PC-3 (cell line): ENCODE measurements at regions not wholly inside any gene's neighbourhood (a gene's known extent, or its start where the extent isn't known, plus 50 kb on each side); places are given as distances from the start of the nearest gene placed in this dataset.
A peak's percentile ranks its signal among the peaks of the same experiment; 100 is the strongest.

Experiments used
- ATAC-seq: fragments of 200-7000 bp; cut with Tn5 transposase; 2 replicates; pipeline ENCODE4 v1.9.1; 2020; ENCODE audit warnings: mild to moderate bottlenecking, moderate library complexity
- BruUV-seq: library from RNA; stranded (reverse); fragments of 400-500 nt; replicated peaks from 2 replicates; lab custom pipeline; 2021; lab: Mats Ljungman, UMichigan
- CTCF ChIA-PET: fragments of 300-600 bp; sonication (Branson Sonifier 250); formaldehyde crosslinking; loops from one replicate; lab custom pipeline; 2022; ENCODE audit warnings: antibody characterized with exemption; lab: Charles Lee
- POLR2A ChIA-PET: fragments of 300-600 bp; sonication (Branson Sonifier 250); formaldehyde crosslinking; loops from one replicate; lab custom pipeline; 2022; ENCODE audit warnings: antibody characterized with exemption; ENCODE audit not compliant: unreplicated experiment; lab: Charles Lee
- DNase-seq: peaks from one replicate; pipeline ENCODE4 v3.0.0-alpha.2; 2015
- H2AFZ ChIP-seq: fragments of 300-600 bp; sonication (generic); 2 replicates; pipeline ENCODE4 v1.6.0; 2016; ENCODE audit warnings: antibody characterized with exemption, low read length
- H3F3A ChIP-seq: fragments of 300-600 bp; sonication (generic); one replicate; pipeline ENCODE4 v1.6.0; 2017; ENCODE audit warnings: antibody characterized with exemption, low read length, control low read depth, mild to moderate bottlenecking; ENCODE audit not compliant: unreplicated experiment
- H3K27ac ChIP-seq: fragments of 300-600 bp; sonication (generic); 2 replicates; pipeline ENCODE4 v1.5.1; 2016; ENCODE audit warnings: mild to moderate bottlenecking, low read length
- H3K27me3 ChIP-seq: fragments of 300-600 bp; sonication (generic); 2 replicates; pipeline ENCODE4 v1.6.1; 2016; ENCODE audit warnings: low read length, mixed read lengths
- H3K36me3 ChIP-seq: fragments of 300-600 bp; sonication (generic); 2 replicates; pipeline ENCODE4 v1.6.1; 2016; ENCODE audit warnings: low read depth, mixed run types, low read length, mixed read lengths
- H3K4me1 ChIP-seq: fragments of 300-600 bp; sonication (generic); 2 replicates; pipeline ENCODE4 v1.5.1; 2016; ENCODE audit warnings: low read length; ENCODE audit not compliant: insufficient read depth
- H3K4me2 ChIP-seq: fragments of 300-600 bp; sonication (generic); 2 replicates; pipeline ENCODE4 v1.6.0; 2016; ENCODE audit warnings: low read length
- H3K4me3 ChIP-seq: fragments of 300-600 bp; sonication (generic); 2 replicates; pipeline ENCODE4 v1.5.1; 2016; ENCODE audit warnings: mild to moderate bottlenecking, low read length, mixed read lengths
- H3K79me2 ChIP-seq: fragments of 300-600 bp; sonication (generic); 2 replicates; pipeline ENCODE4 v1.6.1; 2017; ENCODE audit warnings: low read length, mixed read lengths
- H3K9ac ChIP-seq: fragments of 300-600 bp; sonication (generic); 2 replicates; pipeline ENCODE4 v1.6.0; 2016; ENCODE audit warnings: mild to moderate bottlenecking, low read length
- H3K9me2 ChIP-seq: fragments of 300-600 bp; sonication (generic); replicated peaks from 2 replicates; pipeline ENCODE4 v1.6.1; 2016; ENCODE audit warnings: mixed run types, low read length, mixed read lengths
- H3K9me3 ChIP-seq: fragments of 300-600 bp; sonication (generic); 2 replicates; pipeline ENCODE4 v1.6.1; 2016; ENCODE audit warnings: low read length, mixed read lengths
- H4K20me1 ChIP-seq: fragments of 300-600 bp; sonication (generic); 2 replicates; pipeline ENCODE4 v1.6.1; 2016; ENCODE audit warnings: low read length, mixed read lengths
- CTCF ChIP-seq: fragments of 300-600 bp; sonication (generic); conservative IDR thresholded peaks from 2 replicates; pipeline ENCODE4 v1.5.1; 2017; ENCODE audit warnings: antibody characterized with exemption, low read depth, mild to moderate bottlenecking, low read length
- EZH2 ChIP-seq: fragments of 300-600 bp; sonication (generic); IDR thresholded peaks from one replicate; pipeline ENCODE4 v1.6.1; 2017; ENCODE audit warnings: antibody characterized with exemption, mild to moderate bottlenecking, low read length; ENCODE audit not compliant: unreplicated experiment
- EZH2phosphoT487 ChIP-seq: fragments of 300-600 bp; sonication (generic); IDR thresholded peaks from 2 replicates; pipeline ENCODE4 v1.6.1; 2018; ENCODE audit warnings: mild to moderate bottlenecking, antibody characterized with exemption, low read length, borderline replicate concordance
- intact Hi-C: fragments of 100-400 bp; cut with micrococcal nuclease; formaldehyde crosslinking; loops from 2 replicates; pipeline ENCODE4 v1.9.0; 2023

GRCh38 chr18:22829781-22830180 is 103.3 kb upstream of the RBBP8 start:
- Histone ChIP-seq H3K4me1 (peaks cover 43% of the 10 kb centered on the region), H4K20me1 (no peaks in the 10 kb centered on the region), H3K4me2 (no peak overlapping the region), H3K27ac (no peak overlapping the region), H3K9me2 (no peaks in the 10 kb centered on the region), H3F3A (peaks cover 5% of the 10 kb centered on the region), H3K9ac (no peak overlapping the region), H3K4me3 (no peak overlapping the region), H3K79me2 (no peaks in the 10 kb centered on the region), H3K27me3 (no peaks in the 10 kb centered on the region), H3K9me3 (no peaks in the 10 kb centered on the region), H2AFZ (no peak overlapping the region), H3K36me3 (no peaks in the 10 kb centered on the region)
- DNase-seq, result no peak
- no TSS peak for BruUV-seq
- CTCF ChIA-PET, result no interaction called here
- no peak for ATAC-seq
- no peak for TF ChIP-seq EZH2phosphoT487
- no peak for TF ChIP-seq CTCF
- TF ChIP-seq EZH2, result no peak
- POLR2A ChIA-PET, result no interaction called here
- intact Hi-C loops, result loop anchor here (5.0 kb wide), 1 partner anchor 103 kb away; the partner anchor contains the start of gene RBBP8

GRCh38 chr18:22830511-22830910 is 102.6 kb upstream of the RBBP8 start:
- Histone ChIP-seq H3K4me3 (no peak overlapping the region), H4K20me1 (no peaks in the 10 kb centered on the region), H3K4me1 (peaks cover 43% of the 10 kb centered on the region), H3K27me3 (no peaks in the 10 kb centered on the region), H3K4me2 (no peak overlapping the region), H3K79me2 (no peaks in the 10 kb centered on the region), H3K9ac (no peak overlapping the region), H3F3A (peaks cover 5% of the 10 kb centered on the region), H3K9me2 (no peaks in the 10 kb centered on the region), H3K27ac (no peak overlapping the region), H3K36me3 (no peaks in the 10 kb centered on the region), H3K9me3 (no peaks in the 10 kb centered on the region), H2AFZ (no peak overlapping the region)
- no TSS peak for BruUV-seq
- no peak for ATAC-seq
- ChIA-PET POLR2A (no interaction called here), CTCF (no interaction called here)
- no peak for DNase-seq
- intact Hi-C loops, result no loop called here
- TF ChIP-seq EZH2phosphoT487 (no peak), CTCF (no peak), EZH2 (no peak)

GRCh38 chr18:22831441-22831904 is 101.7 kb upstream of the RBBP8 start:
- Histone ChIP-seq H3K9me3 (no peaks in the 10 kb centered on the region), H3K27me3 (no peaks in the 10 kb centered on the region), H3K4me3 (no peak overlapping the region), H3K4me2 (no peak overlapping the region), H3K4me1 (peaks cover 33% of the 10 kb centered on the region), H3K27ac (peak overlapping the region; percentile 32), H2AFZ (no peak overlapping the region), H3K9me2 (no peaks in the 10 kb centered on the region), H3K36me3 (no peaks in the 10 kb centered on the region), H3K9ac (no peak overlapping the region), H3F3A (peaks cover 5% of the 10 kb centered on the region), H4K20me1 (no peaks in the 10 kb centered on the region), H3K79me2 (no peaks in the 10 kb centered on the region)
- ChIA-PET POLR2A (interaction anchor here (0.6 kb wide), 1 partner anchor 147 kb away, joined by 4 read pairs; no protein-coding TSS in a partner anchor), CTCF (no interaction called here)
- intact Hi-C loops, result no loop called here
- DNase-seq, result peak; percentile 57
- TF ChIP-seq EZH2, result no peak
- no peak for TF ChIP-seq EZH2phosphoT487
- TF ChIP-seq CTCF, result no peak
- BruUV-seq, result no TSS peak
- no peak for ATAC-seq
